ENCODE measurements at regions not wholly inside any gene's neighbourhood (a gene's known extent, or its start where the extent isn't known, plus 50 kb on each side); places are given as distances from the start of the nearest gene placed in this dataset.

DNA sequence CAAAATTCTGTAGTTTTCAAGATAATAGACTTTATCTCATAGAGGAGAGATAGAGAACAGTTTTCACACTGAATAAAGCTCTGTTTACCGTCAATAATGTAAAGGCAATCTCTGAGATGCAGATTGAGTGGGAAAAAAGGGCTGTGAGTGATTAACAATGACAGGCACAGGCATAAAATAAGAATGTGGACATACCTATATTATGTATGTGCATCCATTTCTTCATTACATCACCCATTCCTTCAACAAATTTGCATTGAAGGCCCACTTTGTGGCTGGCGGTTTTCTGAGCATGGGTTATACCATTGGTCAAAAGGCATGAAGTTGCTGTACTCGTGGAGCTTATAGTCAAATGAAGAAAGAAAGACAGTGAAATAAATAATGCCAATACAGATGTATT lies 1431.0 kb downstream of the AACS start:
- no peak for ATAC-seq (ENCODE audit: insufficient number of reproducible peaks, low FRiP score, low read depth)
- Histone ChIP-seq H3K27ac (no peak overlapping the region), H3K4me3 (no peak overlapping the region), H3K36me3 (no peaks in the 10 kb centered on the region), H3K9me3 (no peaks in the 10 kb centered on the region), H3K4me1 (ENCODE audit: control insufficient read depth in 1 of 2, low read depth in 2 of 2) (no peaks in the 10 kb centered on the region), H3K27me3 (replicated peaks; ENCODE audit: insufficient read depth) (no peaks in the 10 kb centered on the region)
- TF ChIP-seq, protein P1, sequence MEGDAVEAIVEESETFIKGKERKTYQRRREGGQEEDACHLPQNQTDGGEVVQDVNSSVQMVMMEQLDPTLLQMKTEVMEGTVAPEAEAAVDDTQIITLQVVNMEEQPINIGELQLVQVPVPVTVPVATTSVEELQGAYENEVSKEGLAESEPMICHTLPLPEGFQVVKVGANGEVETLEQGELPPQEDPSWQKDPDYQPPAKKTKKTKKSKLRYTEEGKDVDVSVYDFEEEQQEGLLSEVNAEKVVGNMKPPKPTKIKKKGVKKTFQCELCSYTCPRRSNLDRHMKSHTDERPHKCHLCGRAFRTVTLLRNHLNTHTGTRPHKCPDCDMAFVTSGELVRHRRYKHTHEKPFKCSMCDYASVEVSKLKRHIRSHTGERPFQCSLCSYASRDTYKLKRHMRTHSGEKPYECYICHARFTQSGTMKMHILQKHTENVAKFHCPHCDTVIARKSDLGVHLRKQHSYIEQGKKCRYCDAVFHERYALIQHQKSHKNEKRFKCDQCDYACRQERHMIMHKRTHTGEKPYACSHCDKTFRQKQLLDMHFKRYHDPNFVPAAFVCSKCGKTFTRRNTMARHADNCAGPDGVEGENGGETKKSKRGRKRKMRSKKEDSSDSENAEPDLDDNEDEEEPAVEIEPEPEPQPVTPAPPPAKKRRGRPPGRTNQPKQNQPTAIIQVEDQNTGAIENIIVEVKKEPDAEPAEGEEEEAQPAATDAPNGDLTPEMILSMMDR (IDR thresholded peaks at IDR 0.05): no peak
- no peak for DNase-seq (ENCODE audit: low spot score)

DNA sequence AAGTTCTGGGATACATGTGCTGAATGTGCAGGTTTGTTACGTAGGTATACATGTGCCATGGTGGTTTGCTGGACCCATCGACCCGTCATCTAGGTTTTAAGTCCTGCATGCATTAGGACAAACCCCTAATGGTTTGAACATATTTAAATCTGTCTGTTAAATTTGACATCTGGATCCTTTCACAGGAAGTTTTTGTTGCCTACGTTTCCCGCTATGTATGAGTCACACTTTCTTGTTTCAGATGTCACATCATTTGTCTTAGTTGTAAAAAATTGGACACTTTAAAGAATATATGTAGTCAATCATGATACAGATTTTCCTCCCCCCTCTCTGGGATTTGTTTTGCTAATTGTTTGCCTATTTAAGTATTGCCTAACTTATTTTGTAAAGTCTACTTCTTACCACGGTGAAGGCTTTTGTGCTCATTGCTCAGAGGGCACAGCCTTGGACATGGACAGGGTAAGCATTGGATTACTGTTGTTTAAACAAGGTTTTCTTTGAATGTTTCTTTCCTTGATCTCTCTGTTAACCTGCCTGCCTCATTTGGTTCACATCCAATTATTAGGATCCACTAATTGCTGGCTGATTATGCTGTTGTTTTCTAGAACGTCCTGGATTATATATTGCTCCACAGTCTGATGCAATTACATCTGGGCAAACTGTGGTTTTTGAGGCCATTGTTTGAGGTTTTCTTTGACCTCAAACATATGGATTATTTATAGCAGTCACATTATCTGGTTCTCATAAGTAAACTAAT lies 1441.4 kb downstream of the AACS start:
- Histone ChIP-seq H3K27me3 (replicated peaks; ENCODE audit: insufficient read depth) (no peaks in the 10 kb centered on the region), H3K9me3 (no peaks in the 10 kb centered on the region), H3K4me3 (no peak overlapping the region), H3K4me1 (ENCODE audit: control insufficient read depth in 1 of 2, low read depth in 2 of 2) (peaks cover 0 to 4% of the 10 kb centered on the region in 2 donors), H3K36me3 (no peaks in the 10 kb centered on the region), H3K27ac (no peak overlapping the region)
- DNase-seq (ENCODE audit: low spot score): no peak
- ATAC-seq (ENCODE audit: insufficient number of reproducible peaks, low FRiP score, low read depth): no peak
- TF ChIP-seq, protein P1 (IDR thresholded peaks at IDR 0.05): no peak

DNA sequence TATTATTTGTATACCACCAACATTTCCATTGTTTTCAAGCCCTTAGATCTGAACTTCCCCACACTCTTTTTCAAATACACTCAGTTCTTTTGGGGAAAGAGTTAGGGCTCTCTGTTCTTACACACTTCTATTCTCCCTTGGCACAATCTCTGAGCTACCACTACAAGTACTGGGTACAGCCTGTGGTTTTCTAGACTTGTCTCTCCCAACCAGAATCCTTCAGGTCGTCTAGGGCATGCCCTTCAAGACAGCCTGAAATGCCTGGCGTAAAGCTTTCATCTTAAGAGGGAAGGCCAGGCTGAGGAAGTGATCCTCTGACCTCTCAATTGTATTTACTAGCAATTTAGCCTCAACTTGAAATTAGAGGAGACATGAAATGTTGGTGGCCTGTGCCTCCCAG lies 1442.0 kb downstream of the AACS start:
- Histone ChIP-seq H3K4me1 (ENCODE audit: control insufficient read depth in 1 of 2, low read depth in 2 of 2) (peaks cover 0 to 4% of the 10 kb centered on the region in 2 donors), H3K9me3 (no peaks in the 10 kb centered on the region), H3K4me3 (no peak overlapping the region), H3K27ac (no peak overlapping the region), H3K36me3 (no peaks in the 10 kb centered on the region), H3K27me3 (replicated peaks; ENCODE audit: insufficient read depth) (no peaks in the 10 kb centered on the region)
- no peak for ATAC-seq (ENCODE audit: insufficient number of reproducible peaks, low FRiP score, low read depth)
- DNase-seq (ENCODE audit: low spot score): no peak
- TF ChIP-seq, protein P1 (IDR thresholded peaks at IDR 0.05): no peak

DNA sequence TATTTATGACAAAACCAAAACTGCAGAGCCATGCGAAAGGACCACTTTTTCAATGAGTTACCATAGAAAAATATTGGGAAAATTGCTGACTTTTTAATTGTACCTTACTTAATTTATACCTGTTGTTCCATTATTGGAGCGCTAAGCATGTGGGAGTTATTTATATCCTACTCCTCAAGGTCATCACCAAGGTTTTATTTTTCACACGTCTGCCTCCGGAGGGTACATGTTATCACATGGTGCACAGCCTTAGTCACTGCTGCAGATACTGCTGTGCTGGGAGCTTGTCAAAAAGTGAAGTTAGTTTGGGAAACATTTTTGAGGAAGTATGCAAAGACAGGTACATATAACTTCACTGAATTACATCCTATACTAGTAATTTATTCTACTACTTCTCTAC lies 1444.3 kb downstream of the AACS start:
- no peak overlapping the region for H3K4me3 ChIP-seq
- TF ChIP-seq, protein P1 (IDR thresholded peaks at IDR 0.05): no peak
- H3K4me1 ChIP-seq (ENCODE audit: control insufficient read depth in 1 of 2, low read depth in 2 of 2): peaks cover 0 to 4% of the 10 kb centered on the region in 2 donors
- H3K9me3 ChIP-seq: no peaks in the 10 kb centered on the region
- H3K36me3 ChIP-seq: no peaks in the 10 kb centered on the region
- H3K27ac ChIP-seq: no peak overlapping the region
- ATAC-seq (ENCODE audit: insufficient number of reproducible peaks, low FRiP score, low read depth): no peak
- DNase-seq (ENCODE audit: low spot score): no peak
- no peaks in the 10 kb centered on the region for H3K27me3 ChIP-seq (replicated peaks; ENCODE audit: insufficient read depth)

DNA sequence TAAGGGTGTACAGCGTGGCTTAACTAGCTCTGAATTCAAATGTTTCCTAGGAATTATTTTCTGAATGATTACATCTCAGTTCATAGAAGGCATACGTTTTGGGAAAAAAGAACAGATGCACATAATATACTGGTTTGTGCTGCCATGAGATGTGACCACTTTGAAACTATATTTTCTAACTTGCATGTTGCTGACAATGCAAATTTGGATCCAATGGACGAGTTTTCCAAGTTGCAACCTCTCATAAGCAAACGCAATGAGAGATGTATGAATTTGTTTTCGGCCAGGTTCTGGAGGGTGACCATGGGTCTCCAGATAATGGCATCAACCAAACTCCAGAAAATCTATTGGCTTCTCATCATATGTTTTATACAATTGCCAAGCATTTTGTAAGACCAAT lies 1445.4 kb downstream of the AACS start:
- Histone ChIP-seq H3K27me3 (replicated peaks; ENCODE audit: insufficient read depth) (no peaks in the 10 kb centered on the region), H3K4me3 (no peak overlapping the region), H3K36me3 (no peaks in the 10 kb centered on the region), H3K4me1 (ENCODE audit: control insufficient read depth in 1 of 2, low read depth in 2 of 2) (peaks cover 0 to 4% of the 10 kb centered on the region in 2 donors), H3K9me3 (no peaks in the 10 kb centered on the region), H3K27ac (no peak overlapping the region)
- no peak for DNase-seq (ENCODE audit: low spot score)
- no peak for ATAC-seq (ENCODE audit: insufficient number of reproducible peaks, low FRiP score, low read depth)
- TF ChIP-seq, protein P1 (IDR thresholded peaks at IDR 0.05): no peak
